ENCODE measurements at regions not wholly inside any gene's neighbourhood (a gene's known extent, or its start where the extent isn't known, plus 50 kb on each side); places are given as distances from the start of the nearest gene placed in this dataset.
"Not testable (repeated sequence)": the region's sequence is repeated elsewhere in the genome, so short reads cannot be mapped to it uniquely, and the experiment has no call there.

- ChIA-PET POLR2A (no interaction called here), CTCF (no interaction called here)
- Mint-ChIP-seq H3K27me3 (no peaks in the 10 kb centered on the region), H3K36me3 (peaks cover 1% of the 10 kb centered on the region), H3K4me3 (no peak overlapping the region), H3K27ac (no peak overlapping the region), H3K4me1 (ENCODE audit: low read depth) (no peaks in the 10 kb centered on the region), H3K9me3 (peaks cover 28% of the 10 kb centered on the region)
- no peak for DNase-seq
- intact Hi-C loops (cut with micrococcal nuclease): no loop called here
Observed at GRCh38 chr16:35754391-35755369, 2295.3 kb downstream of the TP53TG3F start.

GRCh38 chr16:35788381-35788780, 2329.0 kb downstream of the TP53TG3F start:
- no peak overlapping the region for H3K27ac Mint-ChIP-seq
- intact Hi-C loops (cut with micrococcal nuclease): no loop called here
- ChIA-PET POLR2A (no interaction called here), CTCF (no interaction called here)
- no peaks in the 10 kb centered on the region for H3K27me3 Mint-ChIP-seq
- H3K4me3 Mint-ChIP-seq: no peak overlapping the region
- no peaks in the 10 kb centered on the region for H3K36me3 Mint-ChIP-seq
- DNase-seq: no peak
- peaks cover 53% of the 10 kb centered on the region for H3K9me3 Mint-ChIP-seq
- H3K4me1 Mint-ChIP-seq (ENCODE audit: low read depth): no peaks in the 10 kb centered on the region

- H3K36me3 Mint-ChIP-seq: no peaks in the 10 kb centered on the region
- no peak for DNase-seq
- intact Hi-C loops (cut with micrococcal nuclease): no loop called here
- H3K4me1 Mint-ChIP-seq (ENCODE audit: low read depth): no peaks in the 10 kb centered on the region
- CTCF ChIA-PET: no interaction called here
- peaks cover 51% of the 10 kb centered on the region for H3K9me3 Mint-ChIP-seq
- no peak overlapping the region for H3K4me3 Mint-ChIP-seq
- H3K27me3 Mint-ChIP-seq: no peaks in the 10 kb centered on the region
- H3K27ac Mint-ChIP-seq: no peak overlapping the region
- POLR2A ChIA-PET: no interaction called here
Observed at GRCh38 chr16:35792516-35793285, 2333.3 kb downstream of the TP53TG3F start.

GRCh38 chr16:35793601-35794000, 2334.2 kb downstream of the TP53TG3F start:
- H3K27me3 Mint-ChIP-seq: no peaks in the 10 kb centered on the region

GRCh38 chr16:35794896-35795295, 2335.5 kb downstream of the TP53TG3F start:
- H3K27me3 Mint-ChIP-seq: no peaks in the 10 kb centered on the region
- H3K27ac Mint-ChIP-seq: no peak overlapping the region
- POLR2A ChIA-PET: no interaction called here
- H3K4me1 Mint-ChIP-seq (ENCODE audit: low read depth): no peaks in the 10 kb centered on the region
- CTCF ChIA-PET: no interaction called here
- no peak overlapping the region for H3K4me3 Mint-ChIP-seq
- no peak for DNase-seq
- intact Hi-C loops (cut with micrococcal nuclease): no loop called here
- H3K9me3 Mint-ChIP-seq: peaks cover 57% of the 10 kb centered on the region
- H3K36me3 Mint-ChIP-seq: no peaks in the 10 kb centered on the region

More at GRCh38 chr16:35793601-35794000, 2334.2 kb downstream of the TP53TG3F start:
- no peak for DNase-seq
- ChIA-PET CTCF (no interaction called here), POLR2A (no interaction called here)
- H3K9me3 Mint-ChIP-seq: peaks cover 55% of the 10 kb centered on the region
- no peak overlapping the region for H3K27ac Mint-ChIP-seq
- no peaks in the 10 kb centered on the region for H3K36me3 Mint-ChIP-seq
- no peaks in the 10 kb centered on the region for H3K4me1 Mint-ChIP-seq (ENCODE audit: low read depth)
- no peak overlapping the region for H3K4me3 Mint-ChIP-seq
- intact Hi-C loops (cut with micrococcal nuclease): no loop called here

GRCh38 chr16:35795361-35796029, 2336.1 kb downstream of the TP53TG3F start:
- no peaks in the 10 kb centered on the region for H3K27me3 Mint-ChIP-seq
- no peaks in the 10 kb centered on the region for H3K36me3 Mint-ChIP-seq
- H3K4me1 Mint-ChIP-seq (ENCODE audit: low read depth): no peaks in the 10 kb centered on the region
- ChIA-PET CTCF (no interaction called here), POLR2A (no interaction called here)
- H3K4me3 Mint-ChIP-seq: no peak overlapping the region
- no peak for DNase-seq
- no peak overlapping the region for H3K27ac Mint-ChIP-seq
- H3K9me3 Mint-ChIP-seq: peaks cover 61% of the 10 kb centered on the region
- intact Hi-C loops (cut with micrococcal nuclease): no loop called here

GRCh38 chr16:35797811-35798210, 2338.4 kb downstream of the TP53TG3F start:
- H3K9me3 Mint-ChIP-seq: peaks cover 60% of the 10 kb centered on the region
- no peaks in the 10 kb centered on the region for H3K4me1 Mint-ChIP-seq (ENCODE audit: low read depth)
- ChIA-PET POLR2A (no interaction called here), CTCF (no interaction called here)
- no peak overlapping the region for H3K27ac Mint-ChIP-seq
- no peak for DNase-seq
- no peaks in the 10 kb centered on the region for H3K36me3 Mint-ChIP-seq
- intact Hi-C loops (cut with micrococcal nuclease): no loop called here
- no peak overlapping the region for H3K4me3 Mint-ChIP-seq
- no peaks in the 10 kb centered on the region for H3K27me3 Mint-ChIP-seq

- peaks cover 50% of the 10 kb centered on the region for H3K9me3 Mint-ChIP-seq
- H3K36me3 Mint-ChIP-seq: no peaks in the 10 kb centered on the region
- ChIA-PET POLR2A (no interaction called here), CTCF (no interaction called here)
- no peak for DNase-seq
- no peaks in the 10 kb centered on the region for H3K4me1 Mint-ChIP-seq (ENCODE audit: low read depth)
- no peak overlapping the region for H3K27ac Mint-ChIP-seq
- no peak overlapping the region for H3K4me3 Mint-ChIP-seq
- intact Hi-C loops (cut with micrococcal nuclease): no loop called here
- no peaks in the 10 kb centered on the region for H3K27me3 Mint-ChIP-seq
Observed at GRCh38 chr16:35798885-35799426, 2339.5 kb downstream of the TP53TG3F start.

GRCh38 chr16:35804465-35804864, 2345.1 kb downstream of the TP53TG3F start:
- intact Hi-C loops (cut with micrococcal nuclease); H3K4me1 Mint-ChIP-seq (ENCODE audit: low read depth); POLR2A ChIA-PET; H3K27ac Mint-ChIP-seq; H3K36me3 Mint-ChIP-seq; CTCF ChIA-PET; H3K4me3 Mint-ChIP-seq; H3K27me3 Mint-ChIP-seq; DNase-seq: not testable (repeated sequence)
- H3K9me3 Mint-ChIP-seq: peaks cover 34% of the 10 kb centered on the region

- no peaks in the 10 kb centered on the region for H3K27me3 Mint-ChIP-seq
- H3K27ac Mint-ChIP-seq: no peak overlapping the region
- ChIA-PET CTCF (no interaction called here), POLR2A (no interaction called here)
- DNase-seq: no peak
- no peak overlapping the region for H3K4me3 Mint-ChIP-seq
- intact Hi-C loops (cut with micrococcal nuclease): no loop called here
- H3K4me1 Mint-ChIP-seq (ENCODE audit: low read depth): no peaks in the 10 kb centered on the region
- H3K36me3 Mint-ChIP-seq: no peaks in the 10 kb centered on the region
- H3K9me3 Mint-ChIP-seq: peaks cover 33% of the 10 kb centered on the region
Observed at GRCh38 chr16:35823342-35823741, 2363.9 kb downstream of the TP53TG3F start.

GRCh38 chr16:35841632-35842031, 2382.2 kb downstream of the TP53TG3F start:
- Mint-ChIP-seq H3K27ac (no peak overlapping the region), H3K9me3 (peaks cover 29% of the 10 kb centered on the region), H3K27me3 (no peaks in the 10 kb centered on the region), H3K4me1 (ENCODE audit: low read depth) (no peaks in the 10 kb centered on the region), H3K36me3 (no peaks in the 10 kb centered on the region), H3K4me3 (no peak overlapping the region)
- no peak for DNase-seq
- CTCF ChIA-PET: no interaction called here
- POLR2A ChIA-PET: no interaction called here
- intact Hi-C loops (cut with micrococcal nuclease): no loop called here

- intact Hi-C loops (cut with micrococcal nuclease): no loop called here
- Mint-ChIP-seq H3K4me1 (ENCODE audit: low read depth) (no peaks in the 10 kb centered on the region), H3K36me3 (no peaks in the 10 kb centered on the region), H3K4me3 (no peak overlapping the region), H3K27me3 (no peaks in the 10 kb centered on the region), H3K27ac (no peak overlapping the region), H3K9me3 (peaks cover 39% of the 10 kb centered on the region)
- ChIA-PET POLR2A (no interaction called here), CTCF (no interaction called here)
- DNase-seq: no peak
Observed at GRCh38 chr16:35862242-35862641, 2402.8 kb downstream of the TP53TG3F start.

All from activated CD4-positive, alpha-beta memory T cell treated with anti-CD3 and anti-CD28 coated beads for 36 hours (primary cell).